Stimulated activated naive CD8-positive, alpha-beta T cell treated with anti-CD3 and anti-CD28 coated beads, Interleukin-15, amount 100 ng/mL, for 72 hours (primary cell): ENCODE measurements at regions not wholly inside any gene's neighbourhood (a gene's known extent, or its start where the extent isn't known, plus 50 kb on each side); places are given as distances from the start of the nearest gene placed in this dataset.
A peak's percentile ranks its signal among the peaks of the same experiment; 100 is the strongest.

Experiments used
- ATAC-seq: fragments of 150-1000 bp; cut with Tn5 transposase; 2 replicates; pipeline ENCODE4 v1.10.0; 2021; ENCODE audit warnings: mild to moderate bottlenecking, moderate library complexity
- DNase-seq, 2 donors: peaks; one replicate each; pipeline ENCODE4 v3.0.0; 2021 to 2022
- H3K27ac Mint-ChIP-seq, 2 donors: one replicate each; pipeline ENCODE4 v1.8.0; 2022; ENCODE audit warnings: mild to moderate bottlenecking in 2 of 2, mixed read lengths in 2 of 2, moderate library complexity in 2 of 2
- H3K27me3 Mint-ChIP-seq: one replicate; pipeline ENCODE4 v1.8.0; 2022; ENCODE audit warnings: mixed read lengths
- H3K4me1 Mint-ChIP-seq: one replicate; pipeline ENCODE4 v1.8.0; 2022; ENCODE audit warnings: mild to moderate bottlenecking, mixed read lengths
- H3K4me3 Mint-ChIP-seq, 2 donors: one replicate each; pipeline ENCODE4 v1.8.0; 2022; ENCODE audit warnings: mild to moderate bottlenecking in 2 of 2, mixed read lengths in 2 of 2, moderate library complexity in 1 of 2
- H3K9me3 Mint-ChIP-seq, 2 donors: one replicate each; pipeline ENCODE4 v1.8.0; 2022; ENCODE audit warnings: mixed read lengths in 2 of 2

- Mint-ChIP-seq H3K4me3 (no peak overlapping the region), H3K27me3 (no peaks in the 10 kb centered on the region)
Observed at GRCh38 chr12:14284184-14284722, 81.2 kb upstream of the ATF7IP start.

GRCh38 chr12:14289601-14290000 is 75.9 kb upstream of the ATF7IP start:
- no peak for ATAC-seq
- no peak overlapping the region for H3K4me3 Mint-ChIP-seq
- H3K27ac Mint-ChIP-seq, result no peak overlapping the region
- H3K9me3 Mint-ChIP-seq, result peaks cover 7 to 15% of the 10 kb centered on the region in 2 donors
- H3K4me1 Mint-ChIP-seq, result no peaks in the 10 kb centered on the region
- H3K27me3 Mint-ChIP-seq, result no peaks in the 10 kb centered on the region
- DNase-seq, result no peak

More at GRCh38 chr12:14284184-14284722, 81.2 kb upstream of the ATF7IP start:
- no peak for DNase-seq
- no peak for ATAC-seq
- H3K27ac Mint-ChIP-seq, result no peak overlapping the region
- no peaks in the 10 kb centered on the region for H3K4me1 Mint-ChIP-seq
- H3K9me3 Mint-ChIP-seq, result peaks cover 8 to 12% of the 10 kb centered on the region in 2 donors

DNA sequence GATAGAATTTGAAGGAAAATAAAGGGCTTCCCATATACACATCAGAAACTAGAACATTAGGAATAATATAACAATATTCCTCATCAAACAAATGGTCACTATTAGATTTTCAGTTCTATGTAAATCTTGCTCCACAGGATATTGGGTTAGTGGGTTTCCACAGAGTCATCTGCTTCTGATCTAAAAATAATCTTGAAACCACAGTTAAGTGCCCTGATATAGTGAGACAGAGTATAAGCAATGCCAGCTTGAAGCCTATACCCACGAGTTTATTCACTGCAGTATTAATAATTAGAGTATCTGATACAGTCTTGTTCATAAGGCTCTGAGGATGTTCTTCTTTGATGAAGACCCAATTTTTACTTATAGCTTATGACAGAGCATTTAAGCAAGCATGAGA is 74.5 kb upstream of the ATF7IP start:
- H3K4me3 Mint-ChIP-seq, result no peak overlapping the region
- H3K27me3 Mint-ChIP-seq, result no peaks in the 10 kb centered on the region
- H3K4me1 Mint-ChIP-seq, result no peaks in the 10 kb centered on the region
- H3K27ac Mint-ChIP-seq, result peak overlapping the region in 1 of 2 donors; percentile 42
- ATAC-seq (no peak), DNase-seq (no peak)
- H3K9me3 Mint-ChIP-seq, result peaks cover 13 to 20% of the 10 kb centered on the region in 2 donors

DNA sequence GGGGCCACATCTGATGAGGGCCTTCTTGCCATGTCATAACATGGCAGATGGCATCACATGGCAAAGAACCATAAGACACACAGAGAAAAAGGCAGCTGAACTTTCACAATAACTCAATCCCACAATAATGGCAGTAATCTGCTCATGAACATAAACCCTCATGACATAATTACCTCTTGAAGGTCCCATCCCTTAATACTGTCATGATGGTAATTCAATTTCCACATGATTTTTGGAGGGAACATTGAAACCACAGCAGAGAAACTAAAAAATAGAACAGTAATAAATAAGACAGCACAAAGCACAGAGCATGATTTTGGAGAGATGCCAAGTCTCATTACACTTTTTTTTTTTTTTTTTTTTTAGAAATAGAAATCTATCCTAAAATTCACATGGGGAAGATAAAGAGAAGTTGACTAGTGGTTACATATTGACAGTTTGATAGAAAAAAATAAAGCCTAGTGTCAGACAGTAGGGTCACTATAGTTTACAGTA is 61.8 kb upstream of the ATF7IP start:
- DNase-seq (no peak), ATAC-seq (no peak)
- no peaks in the 10 kb centered on the region for H3K4me1 Mint-ChIP-seq
- H3K27me3 Mint-ChIP-seq, result no peaks in the 10 kb centered on the region
- no peak overlapping the region for H3K4me3 Mint-ChIP-seq
- peaks cover 0 to 23% of the 10 kb centered on the region in 2 donors for H3K9me3 Mint-ChIP-seq
- no peak overlapping the region for H3K27ac Mint-ChIP-seq

GRCh38 chr12:14307004-14307403 is 58.5 kb upstream of the ATF7IP start:
- DNase-seq (no peak), ATAC-seq (no peak)
- no peaks in the 10 kb centered on the region for H3K27me3 Mint-ChIP-seq
- H3K27ac Mint-ChIP-seq, result no peak overlapping the region
- no peaks in the 10 kb centered on the region for H3K4me1 Mint-ChIP-seq
- no peak overlapping the region for H3K4me3 Mint-ChIP-seq
- H3K9me3 Mint-ChIP-seq, result peaks cover 0 to 10% of the 10 kb centered on the region in 2 donors

GRCh38 chr12:14308516-14308915 is 57.0 kb upstream of the ATF7IP start:
- H3K4me3 Mint-ChIP-seq, result no peak overlapping the region
- no peak for ATAC-seq
- no peaks in the 10 kb centered on the region for H3K27me3 Mint-ChIP-seq
- H3K27ac Mint-ChIP-seq, result no peak overlapping the region
- DNase-seq, result no peak
- peaks cover 0 to 10% of the 10 kb centered on the region in 2 donors for H3K9me3 Mint-ChIP-seq
- H3K4me1 Mint-ChIP-seq, result no peaks in the 10 kb centered on the region

GRCh38 chr12:14310866-14311265 is 54.6 kb upstream of the ATF7IP start:
- ATAC-seq, result no peak
- H3K9me3 Mint-ChIP-seq, result peaks cover 0 to 10% of the 10 kb centered on the region in 2 donors
- H3K4me3 Mint-ChIP-seq, result no peak overlapping the region
- no peaks in the 10 kb centered on the region for H3K27me3 Mint-ChIP-seq
- no peaks in the 10 kb centered on the region for H3K4me1 Mint-ChIP-seq
- no peak for DNase-seq
- H3K27ac Mint-ChIP-seq, result peak overlapping the region in 1 of 2 donors; percentile 61

- Mint-ChIP-seq H3K9me3 (peaks cover 0 to 10% of the 10 kb centered on the region in 2 donors), H3K4me3 (no peak overlapping the region), H3K27me3 (no peaks in the 10 kb centered on the region), H3K27ac (no peak overlapping the region), H3K4me1 (no peaks in the 10 kb centered on the region)
- no peak for DNase-seq
- ATAC-seq, result no peak
Observed at GRCh38 chr12:14313379-14314138, 51.9 kb upstream of the ATF7IP start.

- ATAC-seq (no peak), DNase-seq (no peak)
- H3K9me3 Mint-ChIP-seq, result peaks cover 0 to 10% of the 10 kb centered on the region in 2 donors
- no peak overlapping the region for H3K4me3 Mint-ChIP-seq
- H3K4me1 Mint-ChIP-seq, result no peaks in the 10 kb centered on the region
- H3K27ac Mint-ChIP-seq, result no peak overlapping the region
- H3K27me3 Mint-ChIP-seq, result no peaks in the 10 kb centered on the region
Observed at GRCh38 chr12:14314801-14315200, 50.7 kb upstream of the ATF7IP start.

GRCh38 chr12:14315501-14315900 is 50.0 kb upstream of the ATF7IP start:
- no peak overlapping the region for H3K4me3 Mint-ChIP-seq
- ATAC-seq (no peak), DNase-seq (no peak)
- H3K4me1 Mint-ChIP-seq, result no peaks in the 10 kb centered on the region
- H3K27ac Mint-ChIP-seq, result no peak overlapping the region
- H3K9me3 Mint-ChIP-seq, result peaks cover 0 to 6% of the 10 kb centered on the region in 2 donors
- H3K27me3 Mint-ChIP-seq, result no peaks in the 10 kb centered on the region
